ENCODE measurements at regions not wholly inside any gene's neighbourhood (a gene's known extent, or its start where the extent isn't known, plus 50 kb on each side); places are given as distances from the start of the nearest gene placed in this dataset.

GRCh38 chr10:123538401-123539320 lies 127.5 kb upstream of the GPR26 start:
- TF ChIP-seq, protein P1, sequence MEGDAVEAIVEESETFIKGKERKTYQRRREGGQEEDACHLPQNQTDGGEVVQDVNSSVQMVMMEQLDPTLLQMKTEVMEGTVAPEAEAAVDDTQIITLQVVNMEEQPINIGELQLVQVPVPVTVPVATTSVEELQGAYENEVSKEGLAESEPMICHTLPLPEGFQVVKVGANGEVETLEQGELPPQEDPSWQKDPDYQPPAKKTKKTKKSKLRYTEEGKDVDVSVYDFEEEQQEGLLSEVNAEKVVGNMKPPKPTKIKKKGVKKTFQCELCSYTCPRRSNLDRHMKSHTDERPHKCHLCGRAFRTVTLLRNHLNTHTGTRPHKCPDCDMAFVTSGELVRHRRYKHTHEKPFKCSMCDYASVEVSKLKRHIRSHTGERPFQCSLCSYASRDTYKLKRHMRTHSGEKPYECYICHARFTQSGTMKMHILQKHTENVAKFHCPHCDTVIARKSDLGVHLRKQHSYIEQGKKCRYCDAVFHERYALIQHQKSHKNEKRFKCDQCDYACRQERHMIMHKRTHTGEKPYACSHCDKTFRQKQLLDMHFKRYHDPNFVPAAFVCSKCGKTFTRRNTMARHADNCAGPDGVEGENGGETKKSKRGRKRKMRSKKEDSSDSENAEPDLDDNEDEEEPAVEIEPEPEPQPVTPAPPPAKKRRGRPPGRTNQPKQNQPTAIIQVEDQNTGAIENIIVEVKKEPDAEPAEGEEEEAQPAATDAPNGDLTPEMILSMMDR (IDR thresholded peaks at IDR 0.05), result no peak
- no peak for TF ChIP-seq POLR2AphosphoS5 (IDR thresholded peaks at IDR 0.05)
- TF ChIP-seq EP300 (IDR thresholded peaks at IDR 0.05), result no peak
- TF ChIP-seq POLR2A (IDR thresholded peaks at IDR 0.05), result no peak

Data from sigmoid colon (tissue), 4 donors.